ENCODE measurements at regions not wholly inside any gene's neighbourhood (a gene's known extent, or its start where the extent isn't known, plus 50 kb on each side); places are given as distances from the start of the nearest gene placed in this dataset.

DNA sequence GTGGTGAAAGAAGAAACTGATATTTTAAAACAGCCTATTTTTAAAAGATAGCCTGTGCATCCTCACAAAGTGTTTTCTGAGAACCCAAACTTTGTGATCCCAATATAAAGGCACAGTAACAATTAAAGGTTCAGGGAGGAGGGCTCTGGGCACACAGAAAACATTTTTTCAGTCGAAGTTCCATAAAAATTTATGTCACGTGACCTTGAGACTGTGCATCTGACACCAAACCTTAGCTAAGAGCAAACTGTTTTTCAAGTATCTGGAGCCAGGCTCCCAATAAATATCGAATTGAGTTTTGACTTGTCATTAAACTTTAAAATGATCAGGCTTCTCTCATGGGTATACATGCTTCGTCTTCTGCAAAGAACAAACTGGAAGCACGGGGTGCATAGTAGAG, 177.9 kb downstream of the BEND2 start:
- Histone ChIP-seq H3K4me3 (ENCODE audit: low read depth, low read length) (no peak overlapping the region), H3K27me3 (ENCODE audit: control insufficient read depth, insufficient read depth, low read length) (no peaks in the 10 kb centered on the region), H3K36me3 (ENCODE audit: control insufficient read depth, insufficient read depth, low read length) (no peaks in the 10 kb centered on the region)
- no peak for DNase-seq (ENCODE audit: low read depth)
- TF ChIP-seq, protein P1, sequence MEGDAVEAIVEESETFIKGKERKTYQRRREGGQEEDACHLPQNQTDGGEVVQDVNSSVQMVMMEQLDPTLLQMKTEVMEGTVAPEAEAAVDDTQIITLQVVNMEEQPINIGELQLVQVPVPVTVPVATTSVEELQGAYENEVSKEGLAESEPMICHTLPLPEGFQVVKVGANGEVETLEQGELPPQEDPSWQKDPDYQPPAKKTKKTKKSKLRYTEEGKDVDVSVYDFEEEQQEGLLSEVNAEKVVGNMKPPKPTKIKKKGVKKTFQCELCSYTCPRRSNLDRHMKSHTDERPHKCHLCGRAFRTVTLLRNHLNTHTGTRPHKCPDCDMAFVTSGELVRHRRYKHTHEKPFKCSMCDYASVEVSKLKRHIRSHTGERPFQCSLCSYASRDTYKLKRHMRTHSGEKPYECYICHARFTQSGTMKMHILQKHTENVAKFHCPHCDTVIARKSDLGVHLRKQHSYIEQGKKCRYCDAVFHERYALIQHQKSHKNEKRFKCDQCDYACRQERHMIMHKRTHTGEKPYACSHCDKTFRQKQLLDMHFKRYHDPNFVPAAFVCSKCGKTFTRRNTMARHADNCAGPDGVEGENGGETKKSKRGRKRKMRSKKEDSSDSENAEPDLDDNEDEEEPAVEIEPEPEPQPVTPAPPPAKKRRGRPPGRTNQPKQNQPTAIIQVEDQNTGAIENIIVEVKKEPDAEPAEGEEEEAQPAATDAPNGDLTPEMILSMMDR (IDR thresholded peaks at IDR 0.05; ENCODE audit: insufficient read depth, low read depth, low read length): no peak
- ChIA-PET CTCF (no interaction called here), POLR2A (no interaction called here)

DNA sequence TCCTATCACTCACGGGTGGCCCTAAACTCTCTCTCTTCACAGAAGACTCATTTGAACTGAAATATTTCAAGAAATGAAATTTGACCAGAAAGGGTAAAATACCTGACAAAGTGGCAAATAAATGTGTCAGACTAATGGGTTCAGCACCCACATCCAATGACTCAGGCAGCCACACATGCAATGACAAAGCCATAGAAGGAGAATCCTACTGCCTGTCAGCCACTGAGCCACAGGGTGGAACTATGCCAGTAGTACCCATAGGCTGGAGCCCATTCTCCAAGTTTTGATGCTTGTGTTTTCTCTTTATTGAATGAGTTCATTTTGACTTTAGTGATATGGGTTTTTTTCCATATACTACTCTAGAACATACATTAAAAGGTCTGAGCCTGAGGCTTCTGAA, 179.0 kb downstream of the BEND2 start:
- DNase-seq (ENCODE audit: low read depth): no peak
- ChIA-PET CTCF (no interaction called here), POLR2A (no interaction called here)
- H3K27me3 ChIP-seq (ENCODE audit: control insufficient read depth, insufficient read depth, low read length): no peaks in the 10 kb centered on the region
- H3K4me3 ChIP-seq (ENCODE audit: low read depth, low read length): no peak overlapping the region
- H3K36me3 ChIP-seq (ENCODE audit: control insufficient read depth, insufficient read depth, low read length): no peaks in the 10 kb centered on the region
- TF ChIP-seq, protein P1 (IDR thresholded peaks at IDR 0.05; ENCODE audit: insufficient read depth, low read depth, low read length): no peak

DNA sequence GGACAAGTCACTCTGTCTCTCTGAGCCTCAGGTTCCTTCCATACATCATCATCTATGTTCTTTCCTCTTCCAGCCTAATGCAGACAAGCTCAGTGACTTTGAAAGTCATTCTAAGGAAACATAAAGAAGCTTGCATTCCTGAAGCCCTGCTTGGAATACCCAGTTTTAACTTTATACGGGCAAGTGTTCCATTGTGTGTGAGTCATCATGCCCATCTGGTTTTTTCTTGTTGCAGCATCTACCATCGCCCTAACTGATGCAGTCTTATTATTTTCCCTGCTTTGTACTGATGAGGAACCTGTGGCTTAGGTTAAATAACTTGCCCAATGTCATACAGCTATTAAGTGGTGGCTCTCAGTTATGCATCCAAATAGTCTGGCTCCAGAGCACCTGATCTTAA, 177.9 kb upstream of the RAI2 start:
- Histone ChIP-seq H3K27me3 (ENCODE audit: control insufficient read depth, insufficient read depth, low read length) (no peaks in the 10 kb centered on the region), H3K36me3 (ENCODE audit: control insufficient read depth, insufficient read depth, low read length) (no peaks in the 10 kb centered on the region), H3K4me3 (ENCODE audit: low read depth, low read length) (no peak overlapping the region)
- ChIA-PET CTCF (interaction anchor here (0.5 kb wide), 1 partner anchor 140 kb away, joined by 3 read pairs; no protein-coding TSS in a partner anchor), POLR2A (no interaction called here)
- DNase-seq (ENCODE audit: low read depth): no peak
- TF ChIP-seq, protein P1 (IDR thresholded peaks at IDR 0.05; ENCODE audit: insufficient read depth, low read depth, low read length): no peak

DNA sequence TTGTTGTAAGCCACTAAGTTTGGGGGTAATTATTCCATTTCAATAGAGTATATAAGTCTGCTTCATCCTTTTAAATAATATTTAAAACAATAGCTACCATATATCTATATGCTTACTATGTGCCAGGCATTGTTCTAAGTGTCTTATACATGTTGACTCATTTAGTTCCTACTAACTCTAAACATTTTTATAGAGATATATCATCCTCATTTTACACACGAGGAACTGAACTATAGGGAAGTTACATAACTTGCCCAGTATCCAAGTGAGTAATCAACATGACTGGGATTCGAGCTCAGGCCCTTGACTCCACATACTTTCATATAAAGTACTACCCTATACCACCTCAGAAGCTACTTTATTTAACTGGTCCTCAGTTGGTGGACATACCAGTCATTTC, 175.3 kb upstream of the RAI2 start:
- DNase-seq (ENCODE audit: low read depth): no peak
- Histone ChIP-seq H3K36me3 (ENCODE audit: control insufficient read depth, insufficient read depth, low read length) (no peaks in the 10 kb centered on the region), H3K4me3 (ENCODE audit: low read depth, low read length) (no peak overlapping the region), H3K27me3 (ENCODE audit: control insufficient read depth, insufficient read depth, low read length) (no peaks in the 10 kb centered on the region)
- TF ChIP-seq, protein P1 (IDR thresholded peaks at IDR 0.05; ENCODE audit: insufficient read depth, low read depth, low read length): no peak
- CTCF ChIA-PET: interaction anchor here (0.8 kb wide), 1 partner anchor 9 kb away, joined by 3 read pairs; no protein-coding TSS in a partner anchor
- POLR2A ChIA-PET: no interaction called here

DNA sequence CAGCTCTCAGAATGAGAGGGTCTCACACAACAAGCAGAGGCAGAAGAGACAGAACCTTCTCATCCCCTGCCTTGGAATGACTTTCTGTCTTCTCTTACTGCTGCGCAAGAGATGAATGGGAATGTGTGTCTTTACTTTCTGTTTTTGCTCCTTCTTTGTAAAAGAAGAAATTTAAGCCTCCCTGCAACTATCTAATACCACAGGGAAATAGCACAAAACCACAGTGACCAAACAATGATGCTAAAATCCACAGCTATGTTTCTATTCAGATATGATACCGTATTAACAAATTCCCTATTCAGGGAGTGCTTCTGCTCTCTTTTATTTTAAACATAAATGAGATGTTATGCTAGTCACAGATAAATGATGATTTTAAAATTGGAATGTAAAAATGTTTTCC, 173.8 kb upstream of the RAI2 start:
- Histone ChIP-seq H3K27me3 (ENCODE audit: control insufficient read depth, insufficient read depth, low read length) (no peaks in the 10 kb centered on the region), H3K4me3 (ENCODE audit: low read depth, low read length) (no peak overlapping the region), H3K36me3 (ENCODE audit: control insufficient read depth, insufficient read depth, low read length) (no peaks in the 10 kb centered on the region)
- no peak for DNase-seq (ENCODE audit: low read depth)
- CTCF ChIA-PET: no interaction called here
- POLR2A ChIA-PET: no interaction called here
- TF ChIP-seq, protein P1 (IDR thresholded peaks at IDR 0.05; ENCODE audit: insufficient read depth, low read depth, low read length): no peak
